ENCODE measurements at regions not wholly inside any gene's neighbourhood (a gene's known extent, or its start where the extent isn't known, plus 50 kb on each side); places are given as distances from the start of the nearest gene placed in this dataset.

DNA sequence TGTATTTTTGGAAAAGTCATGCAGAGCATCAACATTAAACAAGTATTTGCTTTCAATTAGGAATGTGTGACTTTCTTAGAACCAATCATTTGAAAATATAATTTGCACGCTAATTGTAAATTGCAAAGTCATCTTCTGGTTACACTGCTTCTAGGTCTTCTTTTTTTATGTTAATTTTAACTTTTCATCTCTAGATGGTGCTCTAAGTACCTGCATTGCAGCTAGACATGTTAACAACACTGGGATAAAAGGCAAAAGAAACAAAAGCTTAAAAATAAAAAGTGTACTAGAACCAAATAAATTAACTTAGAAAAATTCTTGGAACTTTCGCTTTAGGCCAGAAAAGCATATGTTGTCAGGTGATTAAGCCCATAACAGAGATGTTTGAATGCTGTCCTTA lies 2758.2 kb downstream of the PCDH9 start:
- DNase-seq (ENCODE audit: low spot score), result no peak

DNA sequence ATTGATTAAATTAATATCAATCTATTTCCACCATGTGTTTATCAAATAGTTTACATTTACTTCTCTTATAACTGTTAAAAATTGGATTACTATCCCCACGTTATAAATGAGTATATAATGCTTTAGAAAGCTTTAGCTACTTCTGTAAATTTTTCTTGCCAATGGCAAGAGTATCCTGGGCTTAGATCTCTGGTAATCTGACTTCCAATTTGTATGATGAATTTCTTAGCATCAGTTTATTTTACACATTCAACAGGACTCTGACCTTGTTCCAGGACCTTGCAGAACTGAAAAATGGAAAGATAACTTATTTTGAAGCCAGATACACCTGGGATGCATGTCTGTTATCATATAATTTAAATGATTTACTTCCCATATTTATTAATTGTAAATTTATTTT lies 2759.4 kb downstream of the PCDH9 start:
- TF ChIP-seq TEAD1 (CRISPR knock-in tag; IDR thresholded peaks at IDR 0.05) (no peak), MAX (CRISPR knock-in tag; IDR thresholded peaks at IDR 0.05) (no peak), NR1H2 (CRISPR knock-in tag; IDR thresholded peaks at IDR 0.05) (no peak), ZBTB21 (CRISPR knock-in tag; IDR thresholded peaks at IDR 0.05; ENCODE audit: borderline replicate concordance) (no peak), TCF7 (CRISPR knock-in tag; IDR thresholded peaks at IDR 0.05; ENCODE audit: low read depth) (no peak), ZNF416 (CRISPR knock-in tag; IDR thresholded peaks at IDR 0.05) (no peak)
- Mint-ChIP-seq H3K4me3 (no peak overlapping the region), H3K27me3 (ENCODE audit: low read depth) (peaks cover 4% of the 10 kb centered on the region; the same call in 1 of the 2 replicates), H3K27ac (no peak overlapping the region), H3K4me1 (peaks cover 40% of the 10 kb centered on the region), H3K36me3 (peaks cover 7% of the 10 kb centered on the region; the same call in 1 of the 2 replicates), H3K9me3 (peaks cover 5% of the 10 kb centered on the region)
- no peak for ATAC-seq
- no peak for DNase-seq (ENCODE audit: low spot score)
- ChIA-PET CTCF (no interaction called here), POLR2A (no interaction called here)

More for the DNA sequence above, 2758.2 kb downstream of the PCDH9 start:
- H3K36me3 Mint-ChIP-seq, result peaks cover 12% of the 10 kb centered on the region
- peaks cover 14% of the 10 kb centered on the region for H3K9me3 Mint-ChIP-seq
- ATAC-seq, result no peak
- no peak overlapping the region for H3K4me3 Mint-ChIP-seq
- H3K27me3 Mint-ChIP-seq (ENCODE audit: low read depth), result peaks cover 4% of the 10 kb centered on the region; the same call in 1 of the 2 replicates
- POLR2A ChIA-PET, result no interaction called here
- no peak overlapping the region for H3K27ac Mint-ChIP-seq
- CTCF ChIA-PET, result no interaction called here
- H3K4me1 Mint-ChIP-seq, result peaks cover 40% of the 10 kb centered on the region
- TF ChIP-seq, protein P1, sequence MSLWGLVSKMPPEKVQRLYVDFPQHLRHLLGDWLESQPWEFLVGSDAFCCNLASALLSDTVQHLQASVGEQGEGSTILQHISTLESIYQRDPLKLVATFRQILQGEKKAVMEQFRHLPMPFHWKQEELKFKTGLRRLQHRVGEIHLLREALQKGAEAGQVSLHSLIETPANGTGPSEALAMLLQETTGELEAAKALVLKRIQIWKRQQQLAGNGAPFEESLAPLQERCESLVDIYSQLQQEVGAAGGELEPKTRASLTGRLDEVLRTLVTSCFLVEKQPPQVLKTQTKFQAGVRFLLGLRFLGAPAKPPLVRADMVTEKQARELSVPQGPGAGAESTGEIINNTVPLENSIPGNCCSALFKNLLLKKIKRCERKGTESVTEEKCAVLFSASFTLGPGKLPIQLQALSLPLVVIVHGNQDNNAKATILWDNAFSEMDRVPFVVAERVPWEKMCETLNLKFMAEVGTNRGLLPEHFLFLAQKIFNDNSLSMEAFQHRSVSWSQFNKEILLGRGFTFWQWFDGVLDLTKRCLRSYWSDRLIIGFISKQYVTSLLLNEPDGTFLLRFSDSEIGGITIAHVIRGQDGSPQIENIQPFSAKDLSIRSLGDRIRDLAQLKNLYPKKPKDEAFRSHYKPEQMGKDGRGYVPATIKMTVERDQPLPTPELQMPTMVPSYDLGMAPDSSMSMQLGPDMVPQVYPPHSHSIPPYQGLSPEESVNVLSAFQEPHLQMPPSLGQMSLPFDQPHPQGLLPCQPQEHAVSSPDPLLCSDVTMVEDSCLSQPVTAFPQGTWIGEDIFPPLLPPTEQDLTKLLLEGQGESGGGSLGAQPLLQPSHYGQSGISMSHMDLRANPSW (CRISPR knock-in tag; conservative IDR thresholded peaks at IDR 0.05; ENCODE audit: low read depth), result no peak
- TF ChIP-seq RORB (CRISPR knock-in tag; IDR thresholded peaks at IDR 0.05), result no peak
- 0 out of 2 replicates have a peak, but pooled peaks have one; percentile 13 for TF ChIP-seq NFE2L1 (CRISPR knock-in tag; IDR thresholded peaks at IDR 0.05)

GRCh38 chr13:64459778-64460177 lies 2770.4 kb downstream of the PCDH9 start:
- Mint-ChIP-seq H3K4me3 (no peak overlapping the region), H3K4me1 (peaks cover 10% of the 10 kb centered on the region), H3K36me3 (no peaks in the 10 kb centered on the region), H3K27ac (no peak overlapping the region), H3K27me3 (ENCODE audit: low read depth) (no peaks in the 10 kb centered on the region), H3K9me3 (peaks cover 8% of the 10 kb centered on the region)
- CTCF ChIA-PET, result no interaction called here
- POLR2A ChIA-PET, result no interaction called here
- ATAC-seq (no peak), DNase-seq (ENCODE audit: low spot score) (no peak)
- TF ChIP-seq SMAD4 (CRISPR knock-in tag; IDR thresholded peaks at IDR 0.05) (no peak), ELF4 (CRISPR knock-in tag; IDR thresholded peaks at IDR 0.05; ENCODE audit: low read depth) (no peak), MLX (CRISPR knock-in tag; IDR thresholded peaks at IDR 0.05) (no peak), ZNF671 (CRISPR knock-in tag; IDR thresholded peaks at IDR 0.05) (no peak), FOXJ3 (CRISPR knock-in tag; IDR thresholded peaks at IDR 0.05; ENCODE audit: borderline replicate concordance) (no peak), ARID4B (CRISPR knock-in tag; IDR thresholded peaks at IDR 0.05; ENCODE audit: borderline replicate concordance) (no peak), MAX (CRISPR knock-in tag; IDR thresholded peaks at IDR 0.05) (no peak)
- TF ChIP-seq, protein P2, sequence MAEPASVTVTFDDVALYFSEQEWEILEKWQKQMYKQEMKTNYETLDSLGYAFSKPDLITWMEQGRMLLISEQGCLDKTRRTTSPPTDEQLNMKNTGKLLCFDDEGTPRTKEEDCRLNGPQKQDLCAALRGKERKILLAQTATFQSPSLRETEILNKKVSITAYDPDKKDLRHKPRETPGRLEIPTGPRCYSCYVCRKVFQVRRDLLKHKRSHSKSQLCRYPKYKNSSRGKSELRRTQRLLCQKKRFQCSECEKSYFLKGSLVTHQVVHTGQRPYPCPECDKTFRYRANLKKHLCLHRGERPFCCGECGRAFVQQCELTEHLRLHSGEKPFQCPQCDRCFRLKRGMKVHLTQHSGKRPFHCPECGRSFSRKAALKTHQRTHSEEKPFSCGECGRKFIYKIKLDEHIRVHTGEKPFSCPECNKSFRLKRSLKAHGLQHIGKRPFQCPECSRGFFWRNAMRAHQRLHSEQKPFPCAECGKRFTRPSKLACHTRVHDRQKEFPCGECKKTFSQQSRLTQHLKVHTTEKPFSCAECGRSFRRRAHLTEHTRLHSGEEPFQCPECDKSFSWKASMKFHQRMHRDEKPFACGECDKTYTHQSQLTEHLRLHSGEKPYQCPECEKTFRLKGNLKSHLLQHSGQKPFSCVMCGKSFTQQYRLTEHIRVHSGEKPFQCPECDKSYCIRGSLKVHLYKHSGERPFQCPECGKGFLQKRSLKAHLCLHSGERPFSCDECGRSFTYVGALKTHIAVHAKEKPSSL (CRISPR knock-in tag; conservative IDR thresholded peaks at IDR 0.05), result no peak
- TF ChIP-seq, protein P3, sequence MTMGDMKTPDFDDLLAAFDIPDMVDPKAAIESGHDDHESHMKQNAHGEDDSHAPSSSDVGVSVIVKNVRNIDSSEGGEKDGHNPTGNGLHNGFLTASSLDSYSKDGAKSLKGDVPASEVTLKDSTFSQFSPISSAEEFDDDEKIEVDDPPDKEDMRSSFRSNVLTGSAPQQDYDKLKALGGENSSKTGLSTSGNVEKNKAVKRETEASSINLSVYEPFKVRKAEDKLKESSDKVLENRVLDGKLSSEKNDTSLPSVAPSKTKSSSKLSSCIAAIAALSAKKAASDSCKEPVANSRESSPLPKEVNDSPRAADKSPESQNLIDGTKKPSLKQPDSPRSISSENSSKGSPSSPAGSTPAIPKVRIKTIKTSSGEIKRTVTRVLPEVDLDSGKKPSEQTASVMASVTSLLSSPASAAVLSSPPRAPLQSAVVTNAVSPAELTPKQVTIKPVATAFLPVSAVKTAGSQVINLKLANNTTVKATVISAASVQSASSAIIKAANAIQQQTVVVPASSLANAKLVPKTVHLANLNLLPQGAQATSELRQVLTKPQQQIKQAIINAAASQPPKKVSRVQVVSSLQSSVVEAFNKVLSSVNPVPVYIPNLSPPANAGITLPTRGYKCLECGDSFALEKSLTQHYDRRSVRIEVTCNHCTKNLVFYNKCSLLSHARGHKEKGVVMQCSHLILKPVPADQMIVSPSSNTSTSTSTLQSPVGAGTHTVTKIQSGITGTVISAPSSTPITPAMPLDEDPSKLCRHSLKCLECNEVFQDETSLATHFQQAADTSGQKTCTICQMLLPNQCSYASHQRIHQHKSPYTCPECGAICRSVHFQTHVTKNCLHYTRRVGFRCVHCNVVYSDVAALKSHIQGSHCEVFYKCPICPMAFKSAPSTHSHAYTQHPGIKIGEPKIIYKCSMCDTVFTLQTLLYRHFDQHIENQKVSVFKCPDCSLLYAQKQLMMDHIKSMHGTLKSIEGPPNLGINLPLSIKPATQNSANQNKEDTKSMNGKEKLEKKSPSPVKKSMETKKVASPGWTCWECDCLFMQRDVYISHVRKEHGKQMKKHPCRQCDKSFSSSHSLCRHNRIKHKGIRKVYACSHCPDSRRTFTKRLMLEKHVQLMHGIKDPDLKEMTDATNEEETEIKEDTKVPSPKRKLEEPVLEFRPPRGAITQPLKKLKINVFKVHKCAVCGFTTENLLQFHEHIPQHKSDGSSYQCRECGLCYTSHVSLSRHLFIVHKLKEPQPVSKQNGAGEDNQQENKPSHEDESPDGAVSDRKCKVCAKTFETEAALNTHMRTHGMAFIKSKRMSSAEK (CRISPR knock-in tag; IDR thresholded peaks at IDR 0.05; ENCODE audit: borderline replicate concordance), result no peak
